Posterior vena cava (tissue), 2 donors: ENCODE measurements at regions not wholly inside any gene's neighbourhood (a gene's known extent, or its start where the extent isn't known, plus 50 kb on each side); places are given as distances from the start of the nearest gene placed in this dataset.
A peak's percentile ranks its signal among the peaks of the same experiment; 100 is the strongest.

Experiments used
- DNase-seq: peaks from one replicate; pipeline ENCODE4 v3.0.0-alpha.2; 2020; ENCODE audit warnings: low spot score
- intact Hi-C, 2 donors: fragments of 100-400 bp; cut with DNase I; formaldehyde crosslinking; loops; one replicate each; pipeline versions ENCODE4 v1.14.1 to v1.14.2; 2022 to 2023
- donor health status: DM: yes; HTN: yes; CAD: no.
- donor health status: DM: yes; HTN: yes; CAD: no.

GRCh38 chr1:10891091-10891490, 94.6 kb upstream of the CASZ1 start:
- DNase-seq, result no peak
- intact Hi-C loops, result no loop called here

GRCh38 chr1:10892138-10893065, 96.0 kb upstream of the CASZ1 start:
- DNase-seq, result no peak
- intact Hi-C loops, result no loop called here

GRCh38 chr1:10895621-10896020, 99.2 kb upstream of the CASZ1 start:
- DNase-seq, result no peak
- intact Hi-C loops, result no loop called here

GRCh38 chr1:10896673-10897072, 100.2 kb upstream of the CASZ1 start:
- intact Hi-C loops, result no loop called here
- DNase-seq, result no peak

GRCh38 chr1:10897321-10897980, 101.0 kb upstream of the CASZ1 start:
- no peak for DNase-seq

GRCh38 chr1:10897981-10898728, 101.7 kb upstream of the CASZ1 start:
- DNase-seq, result no peak
- intact Hi-C loops, result no loop called here

More at GRCh38 chr1:10897321-10897980, 101.0 kb upstream of the CASZ1 start:
- intact Hi-C loops, result no loop called here

GRCh38 chr1:10898921-10899320, 102.5 kb upstream of the CASZ1 start:
- no peak for DNase-seq
- intact Hi-C loops, result no loop called here

- intact Hi-C loops, result no loop called here
- DNase-seq, result no peak
These were observed 103.2 kb upstream of the CASZ1 start for GRCh38 chr1:10899490-10900250.

- DNase-seq, result no peak
These were observed 103.8 kb upstream of the CASZ1 start for GRCh38 chr1:10900251-10900651.

GRCh38 chr1:10900691-10901090, 104.2 kb upstream of the CASZ1 start:
- no peak for DNase-seq
- intact Hi-C loops, result no loop called here

More at GRCh38 chr1:10900251-10900651, 103.8 kb upstream of the CASZ1 start:
- intact Hi-C loops, result no loop called here

GRCh38 chr1:10901091-10901890, 104.8 kb upstream of the CASZ1 start:
- intact Hi-C loops, result no loop called here
- peak; percentile 68 for DNase-seq

GRCh38 chr1:10901891-10902805, 105.7 kb upstream of the CASZ1 start:
- peak; percentile 38 for DNase-seq
- intact Hi-C loops, result no loop called here

GRCh38 chr1:10903421-10903820, 107.0 kb upstream of the CASZ1 start:
- DNase-seq, result peak; percentile 49
- intact Hi-C loops, result no loop called here

GRCh38 chr1:10903821-10904220, 107.4 kb upstream of the CASZ1 start:
- DNase-seq, result peak; percentile 73
- intact Hi-C loops, result no loop called here

- intact Hi-C loops, result no loop called here
- peak; percentile 72 for DNase-seq
These were observed 107.8 kb upstream of the TARDBP start for GRCh38 chr1:10904396-10905358.
